Caco-2 (cell line): ENCODE measurements at regions not wholly inside any gene's neighbourhood (a gene's known extent, or its start where the extent isn't known, plus 50 kb on each side); places are given as distances from the start of the nearest gene placed in this dataset.

Experiments used
- BruUV-seq: library from RNA; stranded (reverse); fragments of 400-500 nt; replicated peaks from 2 replicates; lab custom pipeline; 2021; lab: Mats Ljungman, UMichigan
- CTCF ChIA-PET: fragments of 300-600 bp; sonication (Branson Sonifier 250); formaldehyde crosslinking; loops from one replicate; lab custom pipeline; 2022; ENCODE audit warnings: antibody characterized with exemption; lab: Charles Lee
- POLR2A ChIA-PET: fragments of 300-600 bp; sonication (Branson Sonifier 250); formaldehyde crosslinking; loops from one replicate; lab custom pipeline; 2022; ENCODE audit warnings: antibody characterized with exemption; lab: Charles Lee
- DNase-seq, 2 experiments: peaks; one replicate each; pipeline versions ENCODE4 v3.0.0 to v3.0.0-alpha.2; 2020 to 2022
- H3K27me3 ChIP-seq: replicated peaks from 2 replicates; pipeline ENCODE4 v1.6.0; 2011; ENCODE audit warnings: low read length; ENCODE audit not compliant: control insufficient read depth, insufficient read depth
- H3K36me3 ChIP-seq: 2 replicates; pipeline ENCODE4 v1.5.1; 2011; ENCODE audit warnings: low read length; ENCODE audit not compliant: control insufficient read depth, insufficient read depth
- H3K4me1 ChIP-seq: fragments of 250-450 bp; sonication (Bioruptor Pico); 2 replicates; pipeline ENCODE4 v1.5.1; 2020; ENCODE audit warnings: mild to moderate bottlenecking
- H3K4me3 ChIP-seq: 2 replicates; pipeline ENCODE4 v1.5.1; 2011; ENCODE audit warnings: low read depth, mild to moderate bottlenecking, control low read depth, low read length
- H3K9me3 ChIP-seq: fragments of 250-450 bp; sonication (Bioruptor Pico); 2 replicates; pipeline ENCODE4 v1.5.1; 2020; ENCODE audit warnings: mild to moderate bottlenecking, moderate library complexity
- H3K27ac Mint-ChIP-seq: one replicate; pipeline ENCODE4 v1.8.0; 2022; ENCODE audit warnings: mixed read lengths; ENCODE audit not compliant: unreplicated experiment
- H3K27me3 Mint-ChIP-seq: one replicate; pipeline ENCODE4 v1.8.0; 2022; ENCODE audit warnings: mixed read lengths; ENCODE audit not compliant: insufficient read depth, unreplicated experiment
- H3K36me3 Mint-ChIP-seq: one replicate; pipeline ENCODE4 v1.8.0; 2022; ENCODE audit warnings: mild to moderate bottlenecking, mixed read lengths; ENCODE audit not compliant: insufficient read depth, unreplicated experiment
- H3K4me1 Mint-ChIP-seq: one replicate; pipeline ENCODE4 v1.8.0; 2022; ENCODE audit warnings: low read depth, mixed read lengths; ENCODE audit not compliant: unreplicated experiment
- H3K4me3 Mint-ChIP-seq: one replicate; pipeline ENCODE4 v1.8.0; 2022; ENCODE audit warnings: mild to moderate bottlenecking, moderate library complexity, mixed read lengths; ENCODE audit not compliant: unreplicated experiment
- H3K9me3 Mint-ChIP-seq: one replicate; pipeline ENCODE4 v1.8.0; 2022; ENCODE audit warnings: mixed read lengths; ENCODE audit not compliant: unreplicated experiment
- CTCF ChIP-seq, 2 experiments: fragments of 200-600 bp in 1 of 2; IDR thresholded peaks; 1 replicate in 1 of 2; 2 replicates in 1 of 2; pipeline versions ENCODE4 v1.5.1 to v1.8.0; 2011 to 2022; ENCODE audit warnings: antibody characterized with exemption in 1 of 2, control low read depth in 1 of 2, inconsistent platforms in 1 of 2, low read depth in 1 of 2, low read length in 1 of 2, mild to moderate bottlenecking in 1 of 2, moderate library complexity in 1 of 2; ENCODE audit not compliant: insufficient read depth in 1 of 2, severe bottlenecking in 1 of 2, unreplicated experiment in 1 of 2
- intact Hi-C: fragments of 100-400 bp; cut with micrococcal nuclease; formaldehyde crosslinking; loops from one replicate; pipeline ENCODE4 v1.10.0; 2022; ENCODE audit not compliant: unreplicated experiment

DNA sequence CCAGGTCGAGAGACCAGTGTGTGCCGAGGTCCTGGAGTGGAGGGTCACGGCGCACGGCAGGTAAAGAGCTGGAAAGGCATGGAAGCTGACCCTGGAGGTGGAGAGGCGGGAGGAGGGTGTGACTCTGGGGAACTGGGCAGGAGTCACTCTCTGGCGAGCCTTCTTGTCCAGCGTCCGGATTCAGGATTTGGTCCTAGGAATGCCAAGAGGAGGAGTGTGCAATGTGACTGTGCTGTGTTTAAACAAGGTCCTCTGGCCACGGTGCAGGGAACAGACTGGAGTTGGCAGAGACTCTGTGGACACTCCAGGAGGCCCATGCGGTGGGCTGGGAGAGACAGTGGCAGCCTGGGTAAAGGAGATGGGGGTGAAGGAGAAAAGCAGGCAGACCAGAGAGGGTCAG, 64.2 kb upstream of the CASZ1 start:
- H3K36me3 ChIP-seq = no peaks in the 10 kb centered on the region
- H3K4me1 ChIP-seq = no peaks in the 10 kb centered on the region
- no peaks in the 10 kb centered on the region for H3K9me3 ChIP-seq
- H3K27me3 ChIP-seq = no peaks in the 10 kb centered on the region
- peaks cover 17% of the 10 kb centered on the region for H3K27me3 Mint-ChIP-seq
- H3K4me1 Mint-ChIP-seq = no peaks in the 10 kb centered on the region
- no peaks in the 10 kb centered on the region for H3K9me3 Mint-ChIP-seq
- no peak overlapping the region for H3K27ac Mint-ChIP-seq
- no peak overlapping the region for H3K4me3 ChIP-seq
- BruUV-seq = no TSS peak
- intact Hi-C loops = no loop called here
- DNase-seq = no peak
- no peak for TF ChIP-seq CTCF (IDR thresholded peaks at IDR 0.05; ENCODE audit: insufficient read depth in 1 of 2, low read depth in 1 of 2, low read length in 1 of 2, severe bottlenecking in 1 of 2, unreplicated experiment in 1 of 2)
- H3K36me3 Mint-ChIP-seq = no peaks in the 10 kb centered on the region
- CTCF ChIA-PET = no interaction called here
- H3K4me3 Mint-ChIP-seq = no peak overlapping the region
- POLR2A ChIA-PET = no interaction called here

GRCh38 chr1:10861822-10862221, 65.4 kb upstream of the CASZ1 start:
- Mint-ChIP-seq H3K4me3 (no peak overlapping the region), H3K36me3 (no peaks in the 10 kb centered on the region), H3K27ac (no peak overlapping the region), H3K9me3 (no peaks in the 10 kb centered on the region), H3K4me1 (no peaks in the 10 kb centered on the region), H3K27me3 (peaks cover 20% of the 10 kb centered on the region)
- Histone ChIP-seq H3K27me3 (no peaks in the 10 kb centered on the region), H3K4me1 (peaks cover 4% of the 10 kb centered on the region), H3K4me3 (no peak overlapping the region), H3K9me3 (no peaks in the 10 kb centered on the region), H3K36me3 (no peaks in the 10 kb centered on the region)
- DNase-seq = no peak
- ChIA-PET CTCF (no interaction called here), POLR2A (no interaction called here)
- no peak for TF ChIP-seq CTCF (IDR thresholded peaks at IDR 0.05; ENCODE audit: insufficient read depth in 1 of 2, low read depth in 1 of 2, low read length in 1 of 2, severe bottlenecking in 1 of 2, unreplicated experiment in 1 of 2)
- BruUV-seq = no TSS peak
- intact Hi-C loops = no loop called here

- Mint-ChIP-seq H3K4me1 (no peaks in the 10 kb centered on the region), H3K36me3 (no peaks in the 10 kb centered on the region), H3K27ac (no peak overlapping the region), H3K9me3 (no peaks in the 10 kb centered on the region), H3K27me3 (peaks cover 17% of the 10 kb centered on the region), H3K4me3 (no peak overlapping the region)
- ChIA-PET CTCF (no interaction called here), POLR2A (no interaction called here)
- no peak for TF ChIP-seq CTCF (IDR thresholded peaks at IDR 0.05; ENCODE audit: insufficient read depth in 1 of 2, low read depth in 1 of 2, low read length in 1 of 2, severe bottlenecking in 1 of 2, unreplicated experiment in 1 of 2)
- H3K4me1 ChIP-seq = peaks cover 4% of the 10 kb centered on the region
- H3K4me3 ChIP-seq = no peak overlapping the region
- no TSS peak for BruUV-seq
- no peaks in the 10 kb centered on the region for H3K27me3 ChIP-seq
- no peak for DNase-seq
- H3K36me3 ChIP-seq = no peaks in the 10 kb centered on the region
- H3K9me3 ChIP-seq = no peaks in the 10 kb centered on the region
- intact Hi-C loops = no loop called here
These were observed 66.4 kb upstream of the CASZ1 start for GRCh38 chr1:10862743-10863335.
